K562 (cell line): ENCODE measurements at regions not wholly inside any gene's neighbourhood (a gene's known extent, or its start where the extent isn't known, plus 50 kb on each side); places are given as distances from the start of the nearest gene placed in this dataset.

Experiments
- ATAC-seq: fragments of 200-7000 bp; cut with Tn5 transposase; 3 replicates; pipeline ENCODE4 v1.9.1; 2020; ENCODE audit warnings: moderate library complexity
- BruUV-seq: library from RNA; stranded (reverse); fragments of 400-500 nt; replicated peaks from 2 replicates; lab custom pipeline; 2021; lab: Mats Ljungman, UMichigan
- CTCF ChIA-PET: fragments of 300-600 bp; formaldehyde crosslinking; extraction: SDS; loops from one replicate; lab custom pipeline; 2021; ENCODE audit warnings: low intra/inter-chr PET ratio; lab: Yijun Ruan, JAX
- POLR2A ChIA-PET: fragments of 300-600, 350-650 bp; sonication (Branson Sonifier 250); formaldehyde crosslinking; extraction: SDS; loops from one replicate; lab custom pipeline; 2021; ENCODE audit warnings: antibody characterized with exemption, inconsistent platforms; lab: Yijun Ruan, JAX
- DNase-seq, 4 experiments: peaks; one replicate each; pipeline versions ENCODE4 v3.0.0 to v3.0.0-alpha.2; 2011 to 2018; ENCODE audit warnings: low spot score in 3 of 4, mixed read lengths in 3 of 4; ENCODE audit errors: extremely low read depth in 1 of 4
- FAIRE-seq: peaks from 2 replicates; lab custom pipeline; 2011; peaks lifted over from hg19 to GRCh38; lab: Jason Lieb, UNC
- H2AFZ ChIP-seq: 2 replicates; pipeline ENCODE4 v1.6.0; 2011; ENCODE audit warnings: low read depth, low read length, control low read depth, inconsistent platforms
- H3K27ac ChIP-seq: fragments of 200-600 bp; 3 replicates; pipeline ENCODE4 v1.8.0; 2011; ENCODE audit warnings: low read depth, mild to moderate bottlenecking, control low read depth, inconsistent platforms, low read length, moderate library complexity, mixed read lengths; ENCODE audit errors: extremely low read depth
- H3K27me3 ChIP-seq, 2 experiments: fragments of 300-600 bp in 1 of 2; 2 replicates in 1 of 2; 3 replicates in 1 of 2; pipeline versions ENCODE4 v1.6.0 to v1.8.0; 2011; ENCODE audit warnings: inconsistent platforms in 2 of 2, low read length in 2 of 2, mild to moderate bottlenecking in 1 of 2, mixed read lengths in 1 of 2, moderate library complexity in 1 of 2; ENCODE audit not compliant: control insufficient read depth in 2 of 2, insufficient read depth in 2 of 2
- H3K36me3 ChIP-seq: fragments of 300-600 bp; 3 replicates; pipeline ENCODE4 v1.8.0; 2011; ENCODE audit warnings: mild to moderate bottlenecking, low read length, inconsistent platforms; ENCODE audit not compliant: control insufficient read depth, insufficient read depth
- H3K4me1 ChIP-seq, 2 experiments: fragments of 200-600 bp in 1 of 2; replicated peaks in 1 of 2; 2 replicates in 1 of 2; 3 replicates in 1 of 2; pipeline versions ENCODE4 v1.5.1 to v1.8.0; 2011; ENCODE audit warnings: inconsistent platforms in 2 of 2, low read length in 2 of 2, mild to moderate bottlenecking in 1 of 2, mixed read lengths in 1 of 2, moderate library complexity in 1 of 2; ENCODE audit not compliant: control insufficient read depth in 2 of 2, insufficient read depth in 2 of 2
- H3K4me2 ChIP-seq: 2 replicates; pipeline ENCODE4 v1.6.1; 2011; ENCODE audit warnings: low read length, control low read depth, inconsistent platforms, mixed read lengths; ENCODE audit not compliant: insufficient read depth
- H3K4me3 ChIP-seq: fragments of 200-600 bp; sonication (generic), shearing (Covaris generic); 2 replicates; pipeline ENCODE4 v1.5.1; 2016; ENCODE audit warnings: control low read depth, inconsistent platforms
- H3K79me2 ChIP-seq: fragments of 200-600 bp; 3 replicates; pipeline ENCODE4 v1.8.0; 2011; ENCODE audit warnings: low read length, inconsistent platforms; ENCODE audit not compliant: control insufficient read depth, insufficient read depth
- H3K9ac ChIP-seq, 2 experiments: 2 replicates each; pipeline versions ENCODE4 v1.6.0 to v1.6.1; 2011; ENCODE audit warnings: low read depth in 2 of 2, low read length in 2 of 2, control low read depth in 1 of 2, inconsistent platforms in 1 of 2, mild to moderate bottlenecking in 1 of 2, mixed read lengths in 1 of 2; ENCODE audit not compliant: insufficient read depth in 1 of 2
- H3K9me1 ChIP-seq: one replicate; pipeline ENCODE4 v1.6.0; 2011; ENCODE audit warnings: inconsistent platforms, mild to moderate bottlenecking, low read length, moderate library complexity; ENCODE audit not compliant: control insufficient read depth, insufficient read depth
- H3K9me3 ChIP-seq: replicated peaks from 2 replicates; pipeline ENCODE4 v1.5.1; 2011; ENCODE audit warnings: low read depth, low read length, inconsistent platforms; ENCODE audit not compliant: control insufficient read depth, insufficient read depth
- H4K20me1 ChIP-seq: replicated peaks from 2 replicates; pipeline ENCODE4 v1.6.1; 2011; ENCODE audit warnings: low read length, inconsistent platforms, mixed read lengths; ENCODE audit not compliant: control insufficient read depth, insufficient read depth
- ATF1 ChIP-seq, 2 experiments: fragments of 450-650 bp in 1 of 2; IDR thresholded peaks; 2 replicates each; pipeline ENCODE4 v1.6.1; 2016; ENCODE audit warnings: missing compliant biosample characterization in 1 of 2, missing genetic modification characterization in 1 of 2
- ETV1 ChIP-seq: fragments of 450-650 bp; conservative IDR thresholded peaks from 2 replicates; pipeline ENCODE4 v1.6.1; 2016; ENCODE audit warnings: missing genetic modification characterization, control low read depth, low read depth, missing compliant biosample characterization
- L3MBTL2 ChIP-seq: fragments of 450-650 bp; IDR thresholded peaks from 2 replicates; pipeline ENCODE4 v1.6.1; 2016; ENCODE audit warnings: mild to moderate bottlenecking, moderate library complexity
- POLR2B ChIP-seq: fragments of 450-650 bp; IDR thresholded peaks from 2 replicates; pipeline ENCODE4 v1.6.1; 2018; ENCODE audit warnings: low read depth; ENCODE audit not compliant: partially characterized antibody
- SIN3B ChIP-seq: fragments of 450-650 bp; IDR thresholded peaks from 2 replicates; pipeline ENCODE4 v1.6.1; 2017; ENCODE audit warnings: low read depth, mild to moderate bottlenecking, moderate library complexity
- SLC30A9 ChIP-seq: fragments of 250-450 bp; sonication (Bioruptor Pico); IDR thresholded peaks from 2 replicates; pipeline ENCODE4 v1.8.0; 2022; ENCODE audit warnings: mild to moderate bottlenecking, moderate library complexity
- ZNF589 ChIP-seq: fragments of 200-800 bp; sonication (Bioruptor generic); IDR thresholded peaks from 2 replicates; pipeline ENCODE4 v1.6.1; 2016; ENCODE audit warnings: low read depth, missing genetic modification characterization, missing compliant biosample characterization
- WGBS: fragments of 100-300 bp; shearing (Covaris generic); methylation state at CpG from one replicate; pipeline ENCODE4 v1.1.6; 2016; ENCODE audit warnings: low coverage, mixed read lengths; ENCODE audit not compliant: insufficient coverage; ENCODE audit errors: missing lambda C conversion rate; 5-methylcytosine and 5-hydroxymethylcytosine counted together
- in situ Hi-C: fragments of 300-500 bp; cut with MboI; formaldehyde crosslinking; loops from 4 replicates; pipeline ENCODE4 v1.15.0; 2018; ENCODE audit warnings: inconsistent platforms, mixed read lengths
- intact Hi-C: fragments of 100-400 bp; cut with micrococcal nuclease; formaldehyde crosslinking; loops from 2 replicates; pipeline ENCODE4 v1.14.2; 2022
- TF ChIP-seq, protein P1 (sequence below): sonication (generic); formaldehyde crosslinking; IDR thresholded peaks from 2 replicates; pipeline ENCODE4 v1.5.0; 2020; ENCODE audit warnings: missing genetic modification reagents
- TF ChIP-seq, protein P2 (sequence below), 2 experiments: IDR thresholded peaks; 2 replicates each; pipeline ENCODE4 v1.6.1; 2011; ENCODE audit warnings: borderline replicate concordance in 1 of 2, control low read depth in 1 of 2, low read depth in 1 of 2, low read length in 1 of 2, mild to moderate bottlenecking in 1 of 2, mixed read lengths in 1 of 2, moderate library complexity in 1 of 2; ENCODE audit not compliant: insufficient read depth in 1 of 2, insufficient read length in 1 of 2, poor library complexity in 1 of 2, severe bottlenecking in 1 of 2; ENCODE audit errors: extremely low read depth in 1 of 2
- TF ChIP-seq, protein P3 (sequence below): fragments of 450-650 bp; IDR thresholded peaks from 2 replicates; pipeline ENCODE4 v1.6.1; 2016; ENCODE audit warnings: mild to moderate bottlenecking

DNA sequence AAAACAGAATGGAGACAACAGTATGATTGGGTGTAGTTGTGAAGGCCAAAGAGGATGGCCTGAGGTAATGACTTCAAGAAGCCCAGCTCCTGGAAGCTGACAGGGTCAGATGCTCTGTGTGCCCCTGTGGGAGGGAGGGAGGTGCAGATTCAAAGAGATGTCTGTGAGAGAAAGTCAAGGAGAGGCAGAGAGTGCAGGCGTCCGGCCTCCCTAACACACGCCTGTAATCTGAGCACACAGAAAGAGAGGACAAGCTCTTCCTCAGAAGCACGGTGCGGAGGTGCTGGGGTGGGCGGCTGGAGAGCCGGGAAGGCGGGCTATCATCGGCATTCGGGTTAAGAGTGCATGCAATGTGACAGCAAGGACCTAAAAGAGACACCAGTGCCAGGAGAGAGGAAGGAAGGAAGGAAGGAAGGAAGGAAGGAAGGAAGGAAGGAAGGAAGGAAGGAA, 238.2 kb upstream of the HES1 start:
- ChIA-PET POLR2A (interaction anchor here (0.5 to 2.0 kb wide), 2 partner anchors 8 to 14 kb away, joined by 3 to 6 read pairs; no protein-coding TSS in a partner anchor), CTCF (no interaction called here)
- DNase-seq, result peak in 1 of 4 experiments; percentile 35
- H3K36me3 ChIP-seq, result no peaks in the 10 kb centered on the region
- no peaks in the 10 kb centered on the region for H4K20me1 ChIP-seq
- FAIRE-seq, result no peak
- no peak overlapping the region for H3K27ac ChIP-seq
- WGBS, result 33% methylated on average over 10 of the region's 10 CpGs
- peak overlapping the region; percentile 73 for H2AFZ ChIP-seq
- no TSS peak for BruUV-seq
- peak; percentile 65 for ATAC-seq
- H3K9ac ChIP-seq, result peak overlapping the region in 1 of 2 experiments; percentile 65; a peak in 1 of 4 replicates
- no peaks in the 10 kb centered on the region for H3K27me3 ChIP-seq
- H3K79me2 ChIP-seq, result no peaks in the 10 kb centered on the region
- peaks cover 7% of the 10 kb centered on the region; the same call in 1 of the 2 replicates for H3K9me3 ChIP-seq
- in situ Hi-C loops, result no loop called here
- H3K4me2 ChIP-seq, result peak overlapping the region; percentile 50
- H3K9me1 ChIP-seq, result no peaks in the 10 kb centered on the region
- intact Hi-C loops, result no loop called here
- H3K4me3 ChIP-seq, result no peak overlapping the region
- TF ChIP-seq ETV1 (tag), result peak; percentile 57; the same call in 1 of the 2 replicates
- 0 out of 2 replicates have a peak, but pooled peaks have one; percentile 13 for TF ChIP-seq L3MBTL2
- TF ChIP-seq, protein P1, sequence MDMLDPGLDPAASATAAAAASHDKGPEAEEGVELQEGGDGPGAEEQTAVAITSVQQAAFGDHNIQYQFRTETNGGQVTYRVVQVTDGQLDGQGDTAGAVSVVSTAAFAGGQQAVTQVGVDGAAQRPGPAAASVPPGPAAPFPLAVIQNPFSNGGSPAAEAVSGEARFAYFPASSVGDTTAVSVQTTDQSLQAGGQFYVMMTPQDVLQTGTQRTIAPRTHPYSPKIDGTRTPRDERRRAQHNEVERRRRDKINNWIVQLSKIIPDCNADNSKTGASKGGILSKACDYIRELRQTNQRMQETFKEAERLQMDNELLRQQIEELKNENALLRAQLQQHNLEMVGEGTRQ, result no peak
- 0 out of 2 replicates have a peak, but pooled peaks have one; percentile 46 for TF ChIP-seq ZNF589
- no peak for TF ChIP-seq POLR2B
- TF ChIP-seq SIN3B, result no peak
- TF ChIP-seq, protein P2, sequence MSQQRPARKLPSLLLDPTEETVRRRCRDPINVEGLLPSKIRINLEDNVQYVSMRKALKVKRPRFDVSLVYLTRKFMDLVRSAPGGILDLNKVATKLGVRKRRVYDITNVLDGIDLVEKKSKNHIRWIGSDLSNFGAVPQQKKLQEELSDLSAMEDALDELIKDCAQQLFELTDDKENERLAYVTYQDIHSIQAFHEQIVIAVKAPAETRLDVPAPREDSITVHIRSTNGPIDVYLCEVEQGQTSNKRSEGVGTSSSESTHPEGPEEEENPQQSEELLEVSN (IDR thresholded peaks at IDR 0.05; ENCODE audit: borderline replicate concordance in 1 of 2, extremely low read depth in 1 of 2, insufficient read depth in 1 of 2, insufficient read length in 1 of 2, low read depth in 1 of 2, low read length in 1 of 2, poor library complexity in 1 of 2, severe bottlenecking in 1 of 2), result peak in 1 of 2 experiments; percentile 19
- TF ChIP-seq SLC30A9 (CRISPR knock-in tag), result no peak
- TF ChIP-seq ATF1 (CRISPR knock-in tag; IDR thresholded peaks at IDR 0.05), result no peak
- no peak for TF ChIP-seq ATF1 (tag; IDR thresholded peaks at IDR 0.05)
- TF ChIP-seq, protein P3, sequence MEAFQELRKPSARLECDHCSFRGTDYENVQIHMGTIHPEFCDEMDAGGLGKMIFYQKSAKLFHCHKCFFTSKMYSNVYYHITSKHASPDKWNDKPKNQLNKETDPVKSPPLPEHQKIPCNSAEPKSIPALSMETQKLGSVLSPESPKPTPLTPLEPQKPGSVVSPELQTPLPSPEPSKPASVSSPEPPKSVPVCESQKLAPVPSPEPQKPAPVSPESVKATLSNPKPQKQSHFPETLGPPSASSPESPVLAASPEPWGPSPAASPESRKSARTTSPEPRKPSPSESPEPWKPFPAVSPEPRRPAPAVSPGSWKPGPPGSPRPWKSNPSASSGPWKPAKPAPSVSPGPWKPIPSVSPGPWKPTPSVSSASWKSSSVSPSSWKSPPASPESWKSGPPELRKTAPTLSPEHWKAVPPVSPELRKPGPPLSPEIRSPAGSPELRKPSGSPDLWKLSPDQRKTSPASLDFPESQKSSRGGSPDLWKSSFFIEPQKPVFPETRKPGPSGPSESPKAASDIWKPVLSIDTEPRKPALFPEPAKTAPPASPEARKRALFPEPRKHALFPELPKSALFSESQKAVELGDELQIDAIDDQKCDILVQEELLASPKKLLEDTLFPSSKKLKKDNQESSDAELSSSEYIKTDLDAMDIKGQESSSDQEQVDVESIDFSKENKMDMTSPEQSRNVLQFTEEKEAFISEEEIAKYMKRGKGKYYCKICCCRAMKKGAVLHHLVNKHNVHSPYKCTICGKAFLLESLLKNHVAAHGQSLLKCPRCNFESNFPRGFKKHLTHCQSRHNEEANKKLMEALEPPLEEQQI, result no peak
- TF ChIP-seq, all 486 proteins: peak for 4
- peaks cover 8 to 9% of the 10 kb centered on the region in 2 experiments; a peak in 2 of 5 replicates for H3K4me1 ChIP-seq
